H54 (cell line): ENCODE measurements at regions not wholly inside any gene's neighbourhood (a gene's known extent, or its start where the extent isn't known, plus 50 kb on each side); places are given as distances from the start of the nearest gene placed in this dataset.

ENCODE experiments used
- DNase-seq: peaks from one replicate; pipeline ENCODE4 v3.0.0; 2011; ENCODE audit warnings: low spot score, mixed read lengths; ENCODE audit not compliant: insufficient read length
- FAIRE-seq: peaks from 3 replicates; lab custom pipeline; 2011; peaks lifted over from hg19 to GRCh38; lab: Jason Lieb, UNC
- POLR2A ChIP-seq: IDR thresholded peaks from 2 replicates; pipeline ENCODE4 v1.6.1; 2011; ENCODE audit warnings: low read depth, mild to moderate bottlenecking, low read length

- FAIRE-seq (no peak), DNase-seq (no peak)
- no peak for TF ChIP-seq POLR2A
Observed at GRCh38 chr10:110355141-110355831, 50.6 kb upstream of the SMNDC1 start.

- no peak for DNase-seq
- TF ChIP-seq POLR2A, result no peak
- FAIRE-seq, result no peak
Observed at GRCh38 chr10:110355922-110356627, 51.4 kb upstream of the SMNDC1 start.

- DNase-seq, result no peak
- TF ChIP-seq POLR2A, result no peak
- FAIRE-seq, result no peak
Observed at GRCh38 chr10:110356628-110357245, 52.0 kb upstream of the SMNDC1 start.

GRCh38 chr10:110357252-110357780 lies 52.6 kb upstream of the SMNDC1 start:
- no peak for TF ChIP-seq POLR2A
- DNase-seq (no peak), FAIRE-seq (no peak)

- no peak for FAIRE-seq
Observed at GRCh38 chr10:110357871-110358270, 53.2 kb upstream of the SMNDC1 start.

GRCh38 chr10:110358278-110358677 lies 53.6 kb upstream of the SMNDC1 start:
- no peak for TF ChIP-seq POLR2A
- FAIRE-seq (no peak), DNase-seq (no peak)

More at GRCh38 chr10:110357871-110358270, 53.2 kb upstream of the SMNDC1 start:
- no peak for TF ChIP-seq POLR2A
- DNase-seq, result no peak

GRCh38 chr10:110358869-110359629 lies 54.3 kb upstream of the SMNDC1 start:
- FAIRE-seq (no peak), DNase-seq (no peak)

GRCh38 chr10:110360857-110361474 lies 56.2 kb upstream of the SMNDC1 start:
- FAIRE-seq (no peak), DNase-seq (no peak)
- TF ChIP-seq POLR2A, result no peak

More at GRCh38 chr10:110358869-110359629, 54.3 kb upstream of the SMNDC1 start:
- no peak for TF ChIP-seq POLR2A

- DNase-seq, result no peak
- no peak for TF ChIP-seq POLR2A
- FAIRE-seq, result no peak
Observed at GRCh38 chr10:110361800-110362456, 57.2 kb upstream of the SMNDC1 start.

GRCh38 chr10:110363572-110364411 lies 59.1 kb upstream of the SMNDC1 start:
- TF ChIP-seq POLR2A, result no peak
- DNase-seq (no peak), FAIRE-seq (no peak)

- DNase-seq (no peak), FAIRE-seq (no peak)
- no peak for TF ChIP-seq POLR2A
Observed at GRCh38 chr10:110364531-110364937, 59.8 kb upstream of the SMNDC1 start.

- no peak for FAIRE-seq
- DNase-seq, result no peak
- TF ChIP-seq POLR2A, result no peak
Observed at GRCh38 chr10:110365356-110366143, 60.8 kb upstream of the SMNDC1 start.
